ENCODE measurements at regions not wholly inside any gene's neighbourhood (a gene's known extent, or its start where the extent isn't known, plus 50 kb on each side); places are given as distances from the start of the nearest gene placed in this dataset.
"Not testable (repeated sequence)": the region's sequence is repeated elsewhere in the genome, so short reads cannot be mapped to it uniquely, and the experiment has no call there.

DNA sequence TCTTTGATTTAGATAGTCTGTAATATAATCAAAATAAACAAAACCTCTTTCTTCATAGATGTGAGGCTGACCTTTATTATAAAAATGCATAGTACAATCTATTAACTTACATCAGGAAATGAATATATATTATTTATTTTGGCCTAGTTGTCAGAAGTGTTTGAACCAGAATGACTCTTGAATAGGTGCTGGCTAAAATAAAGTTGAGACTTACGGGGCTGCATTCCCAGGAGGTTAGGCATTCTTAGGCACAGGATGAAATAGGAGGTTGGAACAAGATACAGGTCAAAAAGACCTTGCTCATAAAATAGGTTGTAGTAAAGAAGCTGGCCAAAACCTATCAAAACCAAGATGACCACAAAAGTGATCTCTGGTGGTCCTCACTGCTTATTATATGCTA is 1193.3 kb upstream of the IGFBP7 start:
- TF ChIP-seq ZFX (IDR thresholded peaks at IDR 0.05; ENCODE audit: borderline replicate concordance): no peak
- TF ChIP-seq CTCF (IDR thresholded peaks at IDR 0.05): no peak
- no peak overlapping the region for H3K27ac ChIP-seq

- TF ChIP-seq CTCF (IDR thresholded peaks at IDR 0.05): no peak
- no peak for TF ChIP-seq ZFX (IDR thresholded peaks at IDR 0.05; ENCODE audit: borderline replicate concordance)
- H3K27ac ChIP-seq: peak overlapping the region; percentile 18; the same call in 1 of the 2 replicates
These were observed 1191.3 kb upstream of the IGFBP7 start for GRCh38 chr4:58301376-58301999.

DNA sequence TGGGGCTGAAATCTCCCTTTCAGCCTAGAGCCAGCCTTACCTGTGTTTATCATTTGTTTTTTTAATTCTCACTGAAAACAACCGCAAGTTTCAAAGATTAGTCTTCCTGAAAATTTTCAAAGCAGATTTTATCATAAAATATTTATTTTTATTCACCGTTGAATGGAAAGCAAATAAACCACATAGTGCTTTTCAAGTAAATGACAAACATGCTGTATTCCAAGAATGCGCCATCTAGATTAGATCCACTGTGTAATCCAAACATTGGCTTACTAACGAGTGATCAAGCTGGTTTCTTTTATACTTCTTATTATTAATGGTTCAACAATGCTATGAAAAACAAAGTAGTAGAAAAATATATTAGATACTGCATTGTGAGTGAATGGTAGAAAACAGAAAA is 1176.2 kb upstream of the IGFBP7 start:
- TF ChIP-seq CTCF (IDR thresholded peaks at IDR 0.05) (no peak), ZFX (IDR thresholded peaks at IDR 0.05; ENCODE audit: borderline replicate concordance) (no peak)
- H3K27ac ChIP-seq: no peak overlapping the region

DNA sequence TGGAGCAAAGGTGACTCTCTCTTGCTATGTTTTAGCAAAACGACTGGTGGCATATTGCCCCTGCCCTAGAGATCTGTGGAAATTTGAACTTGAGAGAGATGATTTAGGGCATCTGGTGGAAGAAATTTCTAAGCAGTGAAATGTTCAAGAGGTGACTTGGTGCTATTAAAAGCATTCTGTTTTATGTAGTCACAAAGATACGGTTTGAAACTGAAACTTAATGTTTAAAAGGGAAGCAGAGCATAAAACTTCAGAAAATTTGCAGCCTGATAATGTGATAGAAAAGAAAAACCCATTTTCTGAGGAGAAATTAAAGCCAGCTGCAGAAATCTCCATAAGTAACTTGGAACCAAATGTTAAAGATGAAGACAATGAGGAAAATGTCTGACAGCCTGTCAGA is 1170.7 kb upstream of the IGFBP7 start:
- not testable (repeated sequence) for H3K27ac ChIP-seq

GRCh38 chr4:58275856-58276255 is 1165.7 kb upstream of the IGFBP7 start:
- TF ChIP-seq ZFX (IDR thresholded peaks at IDR 0.05; ENCODE audit: borderline replicate concordance) (no peak), CTCF (IDR thresholded peaks at IDR 0.05) (no peak)
- H3K27ac ChIP-seq: no peak overlapping the region

DNA sequence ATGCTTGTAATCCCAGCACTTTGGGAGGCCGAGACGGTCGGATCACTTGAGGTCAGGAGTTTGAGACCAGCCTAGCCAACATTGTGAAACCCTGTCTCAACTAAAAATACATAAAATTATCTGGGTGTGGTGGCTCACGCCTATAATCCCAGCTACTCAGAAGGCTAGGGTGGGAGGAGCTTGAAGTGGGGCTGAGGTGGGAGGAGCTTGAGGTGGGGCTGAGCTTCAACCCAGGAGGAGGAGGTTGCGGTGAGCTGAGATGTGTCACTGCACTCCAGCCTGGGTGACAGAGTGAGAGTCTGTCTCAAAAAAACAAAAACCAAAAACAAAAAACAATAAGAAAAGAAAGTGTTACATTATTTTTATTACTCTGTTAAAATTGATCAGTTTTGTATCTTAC is 1164.4 kb upstream of the IGFBP7 start:
- H3K27ac ChIP-seq: no peak overlapping the region
- TF ChIP-seq ZFX (IDR thresholded peaks at IDR 0.05; ENCODE audit: borderline replicate concordance) (no peak), CTCF (IDR thresholded peaks at IDR 0.05) (no peak)

DNA sequence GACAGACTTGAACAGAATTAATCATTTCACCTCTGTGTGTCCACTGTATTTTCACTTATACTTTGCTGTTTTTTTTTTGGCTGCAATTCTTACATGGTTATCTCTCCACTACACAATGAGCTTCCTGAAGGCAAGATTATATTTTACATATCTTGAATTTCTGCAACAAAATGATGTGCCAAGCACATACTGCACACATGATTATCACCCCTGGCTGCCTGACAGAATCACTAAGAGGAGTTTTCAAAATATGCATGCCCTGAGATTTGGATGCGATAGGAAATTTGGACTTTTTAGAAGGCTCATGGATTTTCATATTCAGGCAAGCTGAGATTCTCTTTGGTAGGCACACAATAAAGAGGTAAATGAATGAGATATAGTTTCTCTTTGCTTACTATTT is 1162.1 kb upstream of the IGFBP7 start:
- no peak overlapping the region for H3K27ac ChIP-seq
- TF ChIP-seq ZFX (IDR thresholded peaks at IDR 0.05; ENCODE audit: borderline replicate concordance) (no peak), CTCF (IDR thresholded peaks at IDR 0.05) (no peak)

DNA sequence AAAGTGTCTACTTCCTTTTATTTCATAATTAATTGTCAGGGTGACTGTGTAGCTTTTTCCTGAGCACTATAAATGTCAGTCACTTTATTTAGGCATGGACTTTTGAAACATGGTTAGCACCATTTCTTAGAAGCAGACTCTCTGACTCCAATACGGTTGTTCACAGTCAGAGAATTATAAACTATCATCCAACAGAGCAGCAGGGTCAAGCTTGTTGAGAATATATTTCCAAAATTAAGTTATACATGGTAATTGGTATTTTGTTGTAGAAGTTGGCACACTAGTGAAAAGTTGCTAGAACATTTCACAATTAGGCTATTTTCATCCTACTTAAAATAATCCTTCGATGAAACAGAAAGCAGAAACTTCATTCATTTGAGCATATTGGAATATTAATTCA is 1155.5 kb upstream of the IGFBP7 start:
- no peak overlapping the region for H3K27ac ChIP-seq
- TF ChIP-seq CTCF (IDR thresholded peaks at IDR 0.05) (no peak), ZFX (IDR thresholded peaks at IDR 0.05; ENCODE audit: borderline replicate concordance) (no peak)

All from 22Rv1 (cell line).